Loucy (cell line): ENCODE measurements at regions not wholly inside any gene's neighbourhood (a gene's known extent, or its start where the extent isn't known, plus 50 kb on each side); places are given as distances from the start of the nearest gene placed in this dataset.

Source experiments
- H2AFZ ChIP-seq: fragments of 200-600 bp; sonication (generic); 2 replicates; pipeline ENCODE4 v1.6.0; 2016; ENCODE audit warnings: antibody characterized with exemption, mild to moderate bottlenecking, low read length, moderate library complexity
- H3F3A ChIP-seq: fragments of 200-600 bp; 2 replicates; pipeline ENCODE4 v1.6.0; 2016; ENCODE audit warnings: antibody characterized with exemption, low read depth, mild to moderate bottlenecking
- H3K27me3 ChIP-seq: fragments of 200-600 bp; sonication (generic); 2 replicates; pipeline ENCODE4 v1.6.1; 2014; ENCODE audit warnings: low read length, mild to moderate bottlenecking; ENCODE audit not compliant: insufficient read depth, poor library complexity, severe bottlenecking
- H3K36me3 ChIP-seq: fragments of 200-600 bp; sonication (generic); 2 replicates; pipeline ENCODE4 v1.6.1; 2016; ENCODE audit warnings: low read length; ENCODE audit not compliant: insufficient read depth
- H3K4me1 ChIP-seq: fragments of 200-600 bp; sonication (generic); 2 replicates; pipeline ENCODE4 v1.5.1; 2014; ENCODE audit warnings: low read length, mild to moderate bottlenecking; ENCODE audit not compliant: insufficient read depth, poor library complexity, severe bottlenecking
- H3K4me2 ChIP-seq: fragments of 200-600 bp; sonication (generic); 2 replicates; pipeline ENCODE4 v1.6.0; 2014; ENCODE audit warnings: antibody characterized with exemption, low read length, low read depth, mild to moderate bottlenecking; ENCODE audit not compliant: poor library complexity, severe bottlenecking
- H3K4me3 ChIP-seq: fragments of 200-600 bp; sonication (generic); 2 replicates; pipeline ENCODE4 v1.5.1; 2014; ENCODE audit warnings: low read length, mild to moderate bottlenecking, mixed read lengths; ENCODE audit not compliant: poor library complexity, severe bottlenecking
- H3K79me2 ChIP-seq: fragments of 200-600 bp; sonication (generic); 2 replicates; pipeline ENCODE4 v1.6.1; 2014; ENCODE audit warnings: low read length; ENCODE audit not compliant: insufficient read depth
- H3K9ac ChIP-seq: fragments of 200-600 bp; sonication (generic); 2 replicates; pipeline ENCODE4 v1.6.0; 2014; ENCODE audit warnings: mild to moderate bottlenecking, low read depth, low read length, moderate library complexity; ENCODE audit not compliant: poor library complexity, severe bottlenecking
- H3K9me2 ChIP-seq: fragments of 200-600 bp; sonication (generic); replicated peaks from 2 replicates; pipeline ENCODE4 v1.6.1; 2016; ENCODE audit warnings: low read depth, low read length, mixed read lengths
- H3K9me3 ChIP-seq: fragments of 200-600 bp; sonication (generic); 2 replicates; pipeline ENCODE4 v1.6.1; 2014; ENCODE audit warnings: mild to moderate bottlenecking, antibody characterized with exemption, low read length, low read depth; ENCODE audit not compliant: insufficient read depth
- H4K20me1 ChIP-seq: fragments of 200-600 bp; sonication (generic); 2 replicates; pipeline ENCODE4 v1.6.0; 2014; ENCODE audit warnings: antibody characterized with exemption, low read length, mild to moderate bottlenecking; ENCODE audit not compliant: insufficient read depth, poor library complexity, severe bottlenecking
- EZH2phosphoT487 ChIP-seq: fragments of 200-600 bp; IDR thresholded peaks from 2 replicates; pipeline ENCODE4 v1.6.1; 2018; ENCODE audit warnings: antibody characterized with exemption, mild to moderate bottlenecking, moderate library complexity, borderline replicate concordance
- TF ChIP-seq, protein P1 (sequence below): fragments of 200-600 bp; sonication (generic); conservative IDR thresholded peaks from 2 replicates; pipeline ENCODE4 v1.5.1; 2014; ENCODE audit warnings: mild to moderate bottlenecking, antibody characterized with exemption, low read length

DNA sequence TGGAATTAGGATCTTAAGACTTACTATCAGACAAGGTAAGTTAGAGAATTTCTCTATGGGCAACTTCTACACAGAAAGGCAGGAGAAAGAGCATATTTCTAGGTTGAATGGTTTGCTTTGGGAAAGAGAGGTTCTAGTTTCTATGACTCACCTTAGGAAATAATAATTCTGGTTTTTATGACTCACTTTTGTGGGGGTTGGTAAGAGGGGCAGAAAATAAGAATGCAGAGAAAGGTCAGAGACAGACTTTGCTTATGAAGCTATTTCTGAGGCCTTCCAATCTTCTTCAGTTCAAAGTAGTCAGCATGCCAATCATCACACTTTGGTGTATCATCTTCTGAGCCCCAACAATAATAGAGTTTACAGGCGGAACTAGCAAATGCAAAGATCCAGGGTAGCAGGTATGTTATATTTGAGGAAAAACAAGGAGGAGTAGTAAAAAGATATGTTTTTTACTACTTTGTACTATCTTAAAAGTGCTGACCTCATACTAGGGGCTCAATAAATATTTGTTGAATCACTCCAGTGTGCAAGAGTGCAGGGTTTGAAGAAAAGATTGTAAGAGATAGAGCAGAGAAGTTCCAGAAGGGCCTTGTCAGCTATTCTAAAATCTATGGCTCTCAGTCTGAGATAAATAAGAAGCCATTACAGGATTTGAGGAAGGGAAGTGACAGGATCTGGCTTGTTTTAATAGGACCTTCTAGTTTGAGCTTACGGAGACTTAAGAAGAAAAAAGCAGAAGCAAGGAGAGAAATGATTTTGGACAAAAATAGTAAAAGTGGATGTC, 56.7 kb upstream of the LRFN5 start:
- no peaks in the 10 kb centered on the region for H3K79me2 ChIP-seq
- H3K36me3 ChIP-seq: no peaks in the 10 kb centered on the region
- TF ChIP-seq, protein P1, sequence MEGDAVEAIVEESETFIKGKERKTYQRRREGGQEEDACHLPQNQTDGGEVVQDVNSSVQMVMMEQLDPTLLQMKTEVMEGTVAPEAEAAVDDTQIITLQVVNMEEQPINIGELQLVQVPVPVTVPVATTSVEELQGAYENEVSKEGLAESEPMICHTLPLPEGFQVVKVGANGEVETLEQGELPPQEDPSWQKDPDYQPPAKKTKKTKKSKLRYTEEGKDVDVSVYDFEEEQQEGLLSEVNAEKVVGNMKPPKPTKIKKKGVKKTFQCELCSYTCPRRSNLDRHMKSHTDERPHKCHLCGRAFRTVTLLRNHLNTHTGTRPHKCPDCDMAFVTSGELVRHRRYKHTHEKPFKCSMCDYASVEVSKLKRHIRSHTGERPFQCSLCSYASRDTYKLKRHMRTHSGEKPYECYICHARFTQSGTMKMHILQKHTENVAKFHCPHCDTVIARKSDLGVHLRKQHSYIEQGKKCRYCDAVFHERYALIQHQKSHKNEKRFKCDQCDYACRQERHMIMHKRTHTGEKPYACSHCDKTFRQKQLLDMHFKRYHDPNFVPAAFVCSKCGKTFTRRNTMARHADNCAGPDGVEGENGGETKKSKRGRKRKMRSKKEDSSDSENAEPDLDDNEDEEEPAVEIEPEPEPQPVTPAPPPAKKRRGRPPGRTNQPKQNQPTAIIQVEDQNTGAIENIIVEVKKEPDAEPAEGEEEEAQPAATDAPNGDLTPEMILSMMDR: no peak
- TF ChIP-seq EZH2phosphoT487: no peak
- H3F3A ChIP-seq: no peaks in the 10 kb centered on the region
- H3K9me2 ChIP-seq: no peaks in the 10 kb centered on the region
- H3K9me3 ChIP-seq: no peaks in the 10 kb centered on the region
- H2AFZ ChIP-seq: no peak overlapping the region
- no peaks in the 10 kb centered on the region for H3K27me3 ChIP-seq
- H3K4me2 ChIP-seq: no peak overlapping the region
- H3K4me3 ChIP-seq: no peak overlapping the region
- no peaks in the 10 kb centered on the region for H4K20me1 ChIP-seq
- no peaks in the 10 kb centered on the region for H3K4me1 ChIP-seq
- no peak overlapping the region for H3K9ac ChIP-seq

DNA sequence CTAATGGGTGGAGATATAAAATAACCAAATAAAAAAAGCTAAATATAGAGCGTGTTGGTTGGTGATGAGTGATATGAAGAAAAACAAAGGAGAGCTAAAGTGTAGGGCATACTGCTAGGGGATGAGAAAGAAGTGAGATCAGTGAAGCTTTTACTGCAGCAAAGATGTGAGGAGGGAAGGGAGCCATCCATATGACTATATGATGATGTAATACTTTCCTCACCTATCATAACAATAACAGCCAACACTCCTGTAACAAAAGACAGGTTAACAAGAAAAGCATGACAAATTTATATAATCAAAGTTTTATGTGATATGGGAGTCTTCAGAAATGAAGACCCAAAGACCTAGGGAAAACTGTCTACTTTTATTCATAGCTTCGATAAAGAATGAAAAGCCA, 57.4 kb upstream of the LRFN5 start:
- H3K4me2 ChIP-seq: no peak overlapping the region
- H3K79me2 ChIP-seq: no peaks in the 10 kb centered on the region
- no peak for TF ChIP-seq EZH2phosphoT487
- H3K4me3 ChIP-seq: no peak overlapping the region
- no peaks in the 10 kb centered on the region for H3K9me2 ChIP-seq
- H4K20me1 ChIP-seq: no peaks in the 10 kb centered on the region
- no peaks in the 10 kb centered on the region for H3K27me3 ChIP-seq
- no peaks in the 10 kb centered on the region for H3K4me1 ChIP-seq
- no peaks in the 10 kb centered on the region for H3K36me3 ChIP-seq
- no peak overlapping the region for H2AFZ ChIP-seq
- no peak overlapping the region for H3K9ac ChIP-seq
- H3F3A ChIP-seq: no peaks in the 10 kb centered on the region
- no peaks in the 10 kb centered on the region for H3K9me3 ChIP-seq

DNA sequence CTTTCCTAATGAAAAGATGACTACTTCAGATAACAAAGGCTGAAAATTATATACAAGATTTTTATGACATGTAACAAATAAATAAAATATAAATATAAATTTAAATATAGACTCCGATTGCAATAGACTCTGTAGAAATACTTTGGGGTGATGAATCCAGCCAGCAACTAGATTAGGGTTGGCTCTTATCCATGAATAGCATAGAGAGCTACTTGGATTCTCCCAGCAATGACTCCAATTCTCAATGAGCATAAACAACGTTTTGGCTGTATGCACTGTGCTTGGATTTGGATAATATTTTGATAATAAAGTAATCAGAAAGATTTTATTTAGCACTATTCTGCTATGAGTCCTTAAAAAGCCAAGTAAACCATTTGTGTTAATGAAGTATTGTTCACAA, 58.0 kb upstream of the LRFN5 start:
- no peak overlapping the region for H2AFZ ChIP-seq
- H3K9ac ChIP-seq: no peak overlapping the region
- H3K9me2 ChIP-seq: no peaks in the 10 kb centered on the region
- no peaks in the 10 kb centered on the region for H4K20me1 ChIP-seq
- no peak for TF ChIP-seq EZH2phosphoT487
- TF ChIP-seq, protein P1: no peak
- H3F3A ChIP-seq: no peaks in the 10 kb centered on the region
- no peaks in the 10 kb centered on the region for H3K4me1 ChIP-seq
- no peaks in the 10 kb centered on the region for H3K9me3 ChIP-seq
- no peak overlapping the region for H3K4me2 ChIP-seq
- H3K79me2 ChIP-seq: no peaks in the 10 kb centered on the region
- no peaks in the 10 kb centered on the region for H3K27me3 ChIP-seq
- H3K36me3 ChIP-seq: no peaks in the 10 kb centered on the region
- H3K4me3 ChIP-seq: no peak overlapping the region

DNA sequence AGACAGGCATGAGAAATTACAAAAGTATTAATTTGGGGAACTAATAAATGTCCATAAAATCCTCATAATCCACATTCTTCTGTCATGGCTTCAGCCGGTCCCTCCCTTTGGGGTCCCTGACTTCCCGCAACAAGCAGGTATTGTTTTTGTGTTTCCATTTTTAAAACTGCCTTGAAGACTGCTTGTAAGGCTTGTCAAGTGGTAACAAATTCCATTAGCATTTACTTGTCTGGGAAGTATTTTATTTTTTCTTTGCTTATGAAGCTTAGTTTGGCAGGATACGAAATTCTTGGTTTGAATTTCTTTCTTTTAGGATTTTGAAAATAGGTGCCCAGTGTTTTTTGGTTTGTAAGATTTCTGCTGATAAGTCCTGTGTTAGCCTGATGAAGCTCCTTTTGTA, 65.3 kb upstream of the LRFN5 start:
- no peak for TF ChIP-seq EZH2phosphoT487
- TF ChIP-seq, protein P1: no peak
- Histone ChIP-seq H3K9me2 (no peaks in the 10 kb centered on the region), H3K36me3 (no peaks in the 10 kb centered on the region)

More for the DNA sequence above, 65.3 kb upstream of the LRFN5 start:
- Histone ChIP-seq H2AFZ (no peak overlapping the region), H3K79me2 (no peaks in the 10 kb centered on the region), H3F3A (no peaks in the 10 kb centered on the region), H3K4me1 (no peaks in the 10 kb centered on the region), H3K4me3 (no peak overlapping the region), H3K9me3 (no peaks in the 10 kb centered on the region), H3K4me2 (no peak overlapping the region), H3K9ac (no peak overlapping the region), H3K27me3 (no peaks in the 10 kb centered on the region), H4K20me1 (no peaks in the 10 kb centered on the region)
